AG04449 (cell line): ENCODE measurements at regions not wholly inside any gene's neighbourhood (a gene's known extent, or its start where the extent isn't known, plus 50 kb on each side); places are given as distances from the start of the nearest gene placed in this dataset.
"Not testable (repeated sequence)": the region's sequence is repeated elsewhere in the genome, so short reads cannot be mapped to it uniquely, and the experiment has no call there.

Source experiments
- CTCF ChIA-PET: fragments of 350-600 bp; formaldehyde crosslinking; extraction: SDS; loops from one replicate; lab custom pipeline; 2021; ENCODE audit warnings: antibody characterized with exemption; lab: Yijun Ruan, JAX
- POLR2A ChIA-PET: fragments of 400-600, 350-600 bp; formaldehyde crosslinking; extraction: SDS; loops from one replicate; lab custom pipeline; 2020; ENCODE audit warnings: antibody characterized with exemption, inconsistent platforms; lab: Yijun Ruan, JAX
- DNase-seq: peaks from one replicate; pipeline ENCODE4 v3.0.0-alpha.2; 2010; ENCODE audit warnings: low read depth, low spot score
- H3K4me3 ChIP-seq: 2 replicates; pipeline ENCODE4 v1.5.1; 2011; ENCODE audit warnings: low read depth, mild to moderate bottlenecking, control low read depth, low read length
- CTCF ChIP-seq: IDR thresholded peaks from one replicate; pipeline ENCODE4 v1.5.1; 2011; ENCODE audit warnings: mild to moderate bottlenecking, moderate library complexity, low read length, control low read depth, inconsistent platforms; ENCODE audit not compliant: insufficient read depth; ENCODE audit errors: missing control alignments

- POLR2A ChIA-PET = no interaction called here
- no peak overlapping the region for H3K4me3 ChIP-seq
- CTCF ChIA-PET = no interaction called here
- TF ChIP-seq CTCF = no peak
- DNase-seq = no peak
Observed at GRCh38 chr15:87744815-87745214, 511.7 kb downstream of the NTRK3 start.

GRCh38 chr15:87743562-87743961, 513.0 kb downstream of the NTRK3 start:
- DNase-seq = no peak
- CTCF ChIA-PET = no interaction called here
- TF ChIP-seq CTCF = no peak
- H3K4me3 ChIP-seq = no peak overlapping the region
- POLR2A ChIA-PET = no interaction called here

GRCh38 chr15:87741350-87741749, 515.2 kb downstream of the NTRK3 start:
- TF ChIP-seq CTCF = no peak
- no peak for DNase-seq
- ChIA-PET CTCF (no interaction called here), POLR2A (no interaction called here)
- H3K4me3 ChIP-seq = no peak overlapping the region

GRCh38 chr15:87740655-87741344, 515.7 kb downstream of the NTRK3 start:
- ChIA-PET CTCF (no interaction called here), POLR2A (no interaction called here)
- DNase-seq = no peak
- no peak overlapping the region for H3K4me3 ChIP-seq
- TF ChIP-seq CTCF = no peak

GRCh38 chr15:87739866-87740265, 516.7 kb downstream of the NTRK3 start:
- CTCF ChIA-PET = interaction anchor here (0.8 to 2.8 kb wide), 2 partner anchors 506 to 509 kb away, joined by 3 to 8 read pairs; no protein-coding TSS in a partner anchor
- H3K4me3 ChIP-seq = no peak overlapping the region
- TF ChIP-seq CTCF = no peak
- no peak for DNase-seq
- POLR2A ChIA-PET = no interaction called here

GRCh38 chr15:87739081-87739480, 517.5 kb downstream of the NTRK3 start:
- H3K4me3 ChIP-seq = no peak overlapping the region
- ChIA-PET POLR2A (no interaction called here), CTCF (interaction anchor here (2.8 kb wide), 1 partner anchor 507 kb away, joined by 8 read pairs; no protein-coding TSS in a partner anchor)
- TF ChIP-seq CTCF = no peak
- no peak for DNase-seq

- H3K4me3 ChIP-seq, POLR2A ChIA-PET, DNase-seq: not testable (repeated sequence)
- CTCF ChIA-PET = interaction anchor here (2.8 kb wide), 1 partner anchor 508 kb away, joined by 8 read pairs; no protein-coding TSS in a partner anchor
Observed at GRCh38 chr15:87737460-87737859, 519.1 kb downstream of the NTRK3 start.
